Endothelial cell (in vitro differentiated cells): ENCODE measurements at regions not wholly inside any gene's neighbourhood (a gene's known extent, or its start where the extent isn't known, plus 50 kb on each side); places are given as distances from the start of the nearest gene placed in this dataset.

ENCODE experiments used
- DNase-seq: peaks from one replicate; pipeline ENCODE4 v3.0.0; 2021; ENCODE audit warnings: low spot score
- H3K27ac Mint-ChIP-seq: one replicate; pipeline ENCODE4 v1.8.0; 2021; ENCODE audit warnings: mixed read lengths, inconsistent platforms; ENCODE audit not compliant: unreplicated experiment
- H3K27me3 Mint-ChIP-seq: one replicate; pipeline ENCODE4 v1.8.0; 2021; ENCODE audit warnings: mild to moderate bottlenecking, moderate library complexity, mixed read lengths, inconsistent platforms; ENCODE audit not compliant: unreplicated experiment
- H3K36me3 Mint-ChIP-seq: one replicate; pipeline ENCODE4 v1.8.0; 2021; ENCODE audit warnings: mild to moderate bottlenecking, low read depth, mixed read lengths, inconsistent platforms; ENCODE audit not compliant: unreplicated experiment
- H3K4me1 Mint-ChIP-seq: one replicate; pipeline ENCODE4 v1.8.0; 2021; ENCODE audit warnings: mild to moderate bottlenecking, mixed read lengths, inconsistent platforms; ENCODE audit not compliant: unreplicated experiment
- H3K4me3 Mint-ChIP-seq: one replicate; pipeline ENCODE4 v1.8.0; 2021; ENCODE audit warnings: mild to moderate bottlenecking, mixed read lengths, inconsistent platforms; ENCODE audit not compliant: unreplicated experiment
- H3K9me3 Mint-ChIP-seq: one replicate; pipeline ENCODE4 v1.8.0; 2021; ENCODE audit warnings: mixed read lengths, inconsistent platforms; ENCODE audit not compliant: unreplicated experiment
- CTCF ChIP-seq: fragments of 200-600 bp; sonication (generic); IDR thresholded peaks from one replicate; pipeline ENCODE4 v1.5.0; 2021; ENCODE audit warnings: antibody characterized with exemption; ENCODE audit not compliant: unreplicated experiment

DNA sequence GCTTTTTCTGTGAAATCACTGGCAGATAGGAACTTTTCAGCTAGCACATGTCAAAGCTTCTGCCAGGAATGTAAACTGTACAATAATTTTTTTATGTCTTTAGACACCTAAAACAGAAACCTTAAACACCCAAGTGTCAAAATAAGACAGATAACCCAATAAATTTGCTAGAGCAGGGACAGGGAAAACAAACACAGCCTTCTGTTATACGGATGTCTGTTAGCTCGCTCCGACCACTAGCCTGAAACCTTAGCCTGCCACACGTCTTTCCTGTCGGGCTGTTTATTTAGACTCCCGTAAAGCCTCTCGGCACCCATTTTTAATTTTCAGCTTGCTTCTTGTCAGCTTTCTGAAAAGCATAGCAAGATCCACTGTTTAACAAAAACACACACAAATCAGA lies 355.4 kb upstream of the SLC24A2 start:
- Mint-ChIP-seq H3K36me3 (no peaks in the 10 kb centered on the region), H3K4me3 (no peak overlapping the region), H3K9me3 (no peaks in the 10 kb centered on the region), H3K27ac (no peak overlapping the region), H3K4me1 (peaks cover 10% of the 10 kb centered on the region), H3K27me3 (peaks cover 2% of the 10 kb centered on the region)
- TF ChIP-seq CTCF, result no peak
- no peak for DNase-seq

- no peak for DNase-seq
- TF ChIP-seq CTCF, result no peak
- Mint-ChIP-seq H3K4me3 (no peak overlapping the region), H3K36me3 (no peaks in the 10 kb centered on the region), H3K27ac (no peak overlapping the region), H3K9me3 (no peaks in the 10 kb centered on the region), H3K4me1 (peaks cover 10% of the 10 kb centered on the region), H3K27me3 (peaks cover 2% of the 10 kb centered on the region)
Observed at GRCh38 chr9:20139763-20140290, 351.0 kb upstream of the SLC24A2 start.

GRCh38 chr9:20138841-20139240 lies 350.0 kb upstream of the SLC24A2 start:
- no peak for TF ChIP-seq CTCF
- H3K4me1 Mint-ChIP-seq, result peaks cover 9% of the 10 kb centered on the region
- H3K4me3 Mint-ChIP-seq, result no peak overlapping the region
- no peaks in the 10 kb centered on the region for H3K9me3 Mint-ChIP-seq
- no peaks in the 10 kb centered on the region for H3K36me3 Mint-ChIP-seq
- no peak overlapping the region for H3K27ac Mint-ChIP-seq
- peaks cover 2% of the 10 kb centered on the region for H3K27me3 Mint-ChIP-seq
- DNase-seq, result no peak

DNA sequence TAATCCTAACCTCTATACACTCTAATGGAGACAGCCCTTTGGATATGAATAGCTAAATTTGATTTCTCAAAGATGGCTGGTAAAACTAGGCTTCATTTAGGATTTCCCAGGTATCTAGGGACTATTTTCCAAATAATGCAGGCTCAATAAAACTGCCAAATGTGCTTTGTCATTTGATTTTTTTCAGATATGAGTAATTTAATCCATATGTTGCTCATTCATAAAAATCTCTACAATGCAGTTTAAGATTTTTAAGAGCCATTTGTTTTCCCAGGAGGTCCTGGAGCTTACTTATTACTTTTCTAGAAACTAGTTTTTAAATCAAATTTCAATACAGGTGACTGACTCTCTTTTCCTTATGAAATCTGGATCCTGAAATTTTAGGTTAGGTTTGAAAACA lies 349.3 kb upstream of the SLC24A2 start:
- no peak overlapping the region for H3K27ac Mint-ChIP-seq
- no peaks in the 10 kb centered on the region for H3K9me3 Mint-ChIP-seq
- peaks cover 10% of the 10 kb centered on the region for H3K4me1 Mint-ChIP-seq
- H3K36me3 Mint-ChIP-seq, result no peaks in the 10 kb centered on the region
- TF ChIP-seq CTCF, result no peak
- H3K27me3 Mint-ChIP-seq, result peaks cover 2% of the 10 kb centered on the region
- DNase-seq, result no peak
- H3K4me3 Mint-ChIP-seq, result no peak overlapping the region

- H3K36me3 Mint-ChIP-seq, result no peaks in the 10 kb centered on the region
- H3K27ac Mint-ChIP-seq, result no peak overlapping the region
- peaks cover 2% of the 10 kb centered on the region for H3K27me3 Mint-ChIP-seq
- TF ChIP-seq CTCF, result no peak
- no peaks in the 10 kb centered on the region for H3K9me3 Mint-ChIP-seq
- H3K4me1 Mint-ChIP-seq, result peaks cover 12% of the 10 kb centered on the region
- no peak overlapping the region for H3K4me3 Mint-ChIP-seq
- DNase-seq, result no peak
Observed at GRCh38 chr9:20137425-20137824, 348.6 kb upstream of the SLC24A2 start.
